Liver (tissue), 3 donors: ENCODE measurements at regions not wholly inside any gene's neighbourhood (a gene's known extent, or its start where the extent isn't known, plus 50 kb on each side); places are given as distances from the start of the nearest gene placed in this dataset.

Experiments
- ATF3 ChIP-seq: IDR thresholded peaks from 2 replicates; pipeline ENCODE4 v1.6.1; 2016; ENCODE audit warnings: antibody characterized with exemption
- CTCF ChIP-seq: fragments of 150-350 bp; IDR thresholded peaks from 2 replicates; pipeline ENCODE4 v1.5.1; 2017; ENCODE audit warnings: improper control_type of control experiment, low read depth, low read length; ENCODE audit not compliant: missing input control
- EGR1 ChIP-seq, 2 donors: IDR thresholded peaks; 2 replicates each; pipeline ENCODE4 v1.6.1; 2016 to 2018; ENCODE audit warnings: antibody characterized with exemption in 2 of 2, low read depth in 2 of 2
- GABPA ChIP-seq, 2 donors: IDR thresholded peaks in 1 of 2; conservative IDR thresholded peaks in 1 of 2; 2 replicates each; pipeline ENCODE4 v1.6.1; 2016; ENCODE audit warnings: antibody characterized with exemption in 2 of 2, mild to moderate bottlenecking in 1 of 2, moderate library complexity in 1 of 2
- HNF4G ChIP-seq: IDR thresholded peaks from 2 replicates; pipeline ENCODE4 v1.6.1; 2016; ENCODE audit warnings: antibody characterized with exemption
- MAX ChIP-seq: IDR thresholded peaks from 2 replicates; pipeline ENCODE4 v1.6.1; 2016; ENCODE audit warnings: antibody characterized with exemption
- RAD21 ChIP-seq, 2 donors: IDR thresholded peaks; 2 replicates each; pipeline ENCODE4 v1.6.1; 2016; ENCODE audit warnings: antibody characterized with exemption in 2 of 2, mild to moderate bottlenecking in 2 of 2
- REST ChIP-seq: IDR thresholded peaks from 2 replicates; pipeline ENCODE4 v1.6.1; 2016; ENCODE audit warnings: antibody characterized with exemption, mild to moderate bottlenecking
- RXRA ChIP-seq, 2 donors: IDR thresholded peaks; 2 replicates each; pipeline ENCODE4 v1.6.1; 2017 to 2018; ENCODE audit warnings: antibody characterized with exemption in 2 of 2, mild to moderate bottlenecking in 1 of 2
- SP1 ChIP-seq: IDR thresholded peaks from 2 replicates; pipeline ENCODE4 v1.6.1; 2018; ENCODE audit warnings: antibody characterized with exemption, mild to moderate bottlenecking
- TAF1 ChIP-seq: conservative IDR thresholded peaks from 2 replicates; pipeline ENCODE4 v1.6.1; 2016; ENCODE audit warnings: antibody characterized with exemption, mild to moderate bottlenecking
- YY1 ChIP-seq: IDR thresholded peaks from 2 replicates; pipeline ENCODE4 v1.6.1; 2016; ENCODE audit warnings: antibody characterized with exemption, mild to moderate bottlenecking
- donor health status: healthy.
- donor health status: healthy.

GRCh38 chr9:14485366-14485765 is 171.4 kb upstream of the NFIB start:
- TF ChIP-seq CTCF, result no peak
- no peak for TF ChIP-seq TAF1
- TF ChIP-seq REST, result no peak
- TF ChIP-seq EGR1 (IDR thresholded peaks at IDR 0.05; ENCODE audit: low read depth in 2 of 2), result no peak
- no peak for TF ChIP-seq RAD21 (IDR thresholded peaks at IDR 0.05)
- TF ChIP-seq SP1, result no peak
- TF ChIP-seq YY1, result no peak
- no peak for TF ChIP-seq HNF4G
- no peak for TF ChIP-seq GABPA (IDR thresholded peaks at IDR 0.05 in 1 of 2, conservative IDR thresholded peaks at IDR 0.05 in 1 of 2)
- no peak for TF ChIP-seq ATF3
- TF ChIP-seq MAX, result no peak
- no peak for TF ChIP-seq RXRA (IDR thresholded peaks at IDR 0.05)
